ENCODE measurements at regions not wholly inside any gene's neighbourhood (a gene's known extent, or its start where the extent isn't known, plus 50 kb on each side); places are given as distances from the start of the nearest gene placed in this dataset.

GRCh38 chr7:109126404-109127050 is 556.9 kb downstream of the DNAJB9 start:
- TF ChIP-seq EZH2 (IDR thresholded peaks at IDR 0.05) (no peak), EZH2phosphoT487 (IDR thresholded peaks at IDR 0.05) (no peak)
- TF ChIP-seq, protein P1, sequence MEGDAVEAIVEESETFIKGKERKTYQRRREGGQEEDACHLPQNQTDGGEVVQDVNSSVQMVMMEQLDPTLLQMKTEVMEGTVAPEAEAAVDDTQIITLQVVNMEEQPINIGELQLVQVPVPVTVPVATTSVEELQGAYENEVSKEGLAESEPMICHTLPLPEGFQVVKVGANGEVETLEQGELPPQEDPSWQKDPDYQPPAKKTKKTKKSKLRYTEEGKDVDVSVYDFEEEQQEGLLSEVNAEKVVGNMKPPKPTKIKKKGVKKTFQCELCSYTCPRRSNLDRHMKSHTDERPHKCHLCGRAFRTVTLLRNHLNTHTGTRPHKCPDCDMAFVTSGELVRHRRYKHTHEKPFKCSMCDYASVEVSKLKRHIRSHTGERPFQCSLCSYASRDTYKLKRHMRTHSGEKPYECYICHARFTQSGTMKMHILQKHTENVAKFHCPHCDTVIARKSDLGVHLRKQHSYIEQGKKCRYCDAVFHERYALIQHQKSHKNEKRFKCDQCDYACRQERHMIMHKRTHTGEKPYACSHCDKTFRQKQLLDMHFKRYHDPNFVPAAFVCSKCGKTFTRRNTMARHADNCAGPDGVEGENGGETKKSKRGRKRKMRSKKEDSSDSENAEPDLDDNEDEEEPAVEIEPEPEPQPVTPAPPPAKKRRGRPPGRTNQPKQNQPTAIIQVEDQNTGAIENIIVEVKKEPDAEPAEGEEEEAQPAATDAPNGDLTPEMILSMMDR (IDR thresholded peaks at IDR 0.05) = no peak

All from neural progenitor cell (in vitro differentiated cells).